ENCODE measurements at regions not wholly inside any gene's neighbourhood (a gene's known extent, or its start where the extent isn't known, plus 50 kb on each side); places are given as distances from the start of the nearest gene placed in this dataset.

DNA sequence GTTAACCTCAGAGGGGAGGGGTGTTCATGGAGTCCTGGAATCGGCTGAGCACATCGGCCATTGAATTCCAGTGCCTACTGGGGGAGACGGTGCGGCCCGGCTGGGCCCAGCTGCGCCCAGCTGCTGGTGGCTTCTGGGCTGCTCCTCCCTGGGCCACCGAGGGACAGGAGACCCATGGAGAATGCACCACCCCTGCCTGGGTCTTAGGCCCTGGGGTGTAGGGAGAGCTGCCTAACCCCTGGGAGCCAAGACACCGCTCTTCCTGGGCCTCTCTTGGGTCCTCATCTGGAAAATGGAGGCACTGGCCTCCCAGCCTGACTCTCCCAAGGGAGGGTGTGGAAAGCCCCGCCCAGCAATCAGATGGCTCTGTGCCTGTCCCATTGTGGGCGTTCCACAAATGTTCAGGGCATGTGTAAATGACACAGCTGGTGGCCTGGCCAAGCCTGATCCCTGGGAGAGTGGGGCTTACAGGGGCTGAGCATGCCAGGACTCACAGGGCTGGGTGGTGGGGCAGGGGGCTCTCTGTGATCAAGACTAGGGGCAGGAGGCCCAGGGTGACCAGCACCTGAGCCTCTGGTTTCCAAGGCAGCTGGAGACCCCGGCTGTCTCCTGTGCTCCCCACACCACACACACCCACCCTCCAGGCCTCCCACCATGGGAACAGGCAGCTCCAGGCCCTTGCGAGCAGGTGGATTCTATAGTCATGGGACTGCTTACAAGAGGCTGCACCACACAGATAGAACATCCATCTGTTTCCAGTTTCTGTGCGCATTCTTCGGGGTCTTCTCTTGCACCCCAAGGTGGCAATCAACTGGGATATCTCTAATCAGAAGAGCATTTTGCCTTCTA is 150.9 kb downstream of the URI1 start:
- DNase-seq, result no peak
- TF ChIP-seq, protein P1, sequence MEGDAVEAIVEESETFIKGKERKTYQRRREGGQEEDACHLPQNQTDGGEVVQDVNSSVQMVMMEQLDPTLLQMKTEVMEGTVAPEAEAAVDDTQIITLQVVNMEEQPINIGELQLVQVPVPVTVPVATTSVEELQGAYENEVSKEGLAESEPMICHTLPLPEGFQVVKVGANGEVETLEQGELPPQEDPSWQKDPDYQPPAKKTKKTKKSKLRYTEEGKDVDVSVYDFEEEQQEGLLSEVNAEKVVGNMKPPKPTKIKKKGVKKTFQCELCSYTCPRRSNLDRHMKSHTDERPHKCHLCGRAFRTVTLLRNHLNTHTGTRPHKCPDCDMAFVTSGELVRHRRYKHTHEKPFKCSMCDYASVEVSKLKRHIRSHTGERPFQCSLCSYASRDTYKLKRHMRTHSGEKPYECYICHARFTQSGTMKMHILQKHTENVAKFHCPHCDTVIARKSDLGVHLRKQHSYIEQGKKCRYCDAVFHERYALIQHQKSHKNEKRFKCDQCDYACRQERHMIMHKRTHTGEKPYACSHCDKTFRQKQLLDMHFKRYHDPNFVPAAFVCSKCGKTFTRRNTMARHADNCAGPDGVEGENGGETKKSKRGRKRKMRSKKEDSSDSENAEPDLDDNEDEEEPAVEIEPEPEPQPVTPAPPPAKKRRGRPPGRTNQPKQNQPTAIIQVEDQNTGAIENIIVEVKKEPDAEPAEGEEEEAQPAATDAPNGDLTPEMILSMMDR (IDR thresholded peaks at IDR 0.05), result no peak
- no peak for ATAC-seq
- intact Hi-C loops (cut with DNase I), result no loop called here
- Histone ChIP-seq H3K4me3 (no peak overlapping the region), H3K27ac (no peak overlapping the region), H3K27me3 (ENCODE audit: low read depth) (no peaks in the 10 kb centered on the region), H3K9me3 (no peaks in the 10 kb centered on the region), H3K4me1 (no peaks in the 10 kb centered on the region), H3K36me3 (no peaks in the 10 kb centered on the region)

DNA sequence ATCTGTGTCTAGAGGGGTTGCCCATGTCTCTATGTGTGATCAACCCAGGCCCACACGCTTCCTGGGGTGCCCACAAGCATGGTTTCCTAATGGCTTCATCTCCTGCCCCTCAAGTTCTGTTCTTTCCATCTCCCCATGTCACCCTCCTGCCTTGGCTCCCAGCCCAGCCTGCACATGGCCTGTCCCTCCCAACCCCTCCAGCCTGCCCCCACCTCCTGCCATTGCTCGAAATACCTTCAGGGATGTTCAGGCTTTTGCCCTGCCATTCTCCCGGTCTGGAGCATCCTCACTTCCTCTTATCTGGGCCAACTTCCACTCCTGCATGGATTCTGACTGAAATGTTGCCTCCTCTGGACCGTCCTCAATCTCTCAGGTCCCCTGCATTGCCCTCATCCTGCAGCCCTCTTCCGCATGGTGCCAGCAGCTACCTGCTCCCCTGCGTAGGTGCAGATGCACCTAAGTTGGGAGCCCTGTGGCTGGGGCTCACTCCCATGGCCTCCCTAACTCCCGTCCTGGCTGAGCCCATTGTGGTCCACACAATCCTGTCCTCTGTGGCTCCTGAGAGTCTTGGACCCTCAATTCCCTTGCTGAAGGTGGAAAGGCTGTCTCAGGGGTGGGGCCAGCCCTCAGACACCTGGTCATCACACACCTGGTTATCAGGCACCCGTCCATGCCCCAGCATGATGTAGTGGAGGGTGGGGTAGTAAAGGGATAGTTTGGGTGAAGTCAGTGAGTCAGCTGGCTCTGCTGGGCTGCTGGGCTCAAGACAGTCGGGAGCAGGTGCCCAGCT is 152.1 kb downstream of the URI1 start:
- no peaks in the 10 kb centered on the region for H3K36me3 ChIP-seq
- H3K4me3 ChIP-seq, result no peak overlapping the region
- H3K27me3 ChIP-seq (ENCODE audit: low read depth), result no peaks in the 10 kb centered on the region
- H3K27ac ChIP-seq, result no peak overlapping the region
- DNase-seq (no peak), ATAC-seq (no peak)
- H3K9me3 ChIP-seq, result no peaks in the 10 kb centered on the region
- TF ChIP-seq, protein P1 (IDR thresholded peaks at IDR 0.05), result no peak
- H3K4me1 ChIP-seq, result no peaks in the 10 kb centered on the region
- intact Hi-C loops (cut with DNase I), result no loop called here

DNA sequence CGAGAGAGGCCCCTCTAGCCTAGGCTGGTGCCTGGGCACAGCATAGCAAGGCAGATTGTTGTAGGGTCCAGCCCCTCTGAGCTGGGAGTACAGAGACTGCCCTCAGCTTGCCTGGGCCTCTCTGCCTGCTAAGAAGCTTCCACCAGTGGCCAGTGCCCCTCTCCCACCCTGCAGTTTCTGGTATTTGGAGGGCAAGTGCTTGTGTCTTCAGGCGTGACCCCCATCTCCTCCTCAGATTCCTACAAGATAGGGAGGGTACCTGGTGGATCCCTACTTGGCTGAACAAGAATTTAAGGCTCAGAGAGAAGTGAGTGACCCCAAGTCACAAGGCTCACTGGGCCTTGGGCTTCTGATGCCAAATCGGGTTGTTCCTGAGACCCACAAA is 152.7 kb downstream of the URI1 start:
- ATAC-seq (no peak), DNase-seq (no peak)
- intact Hi-C loops (cut with DNase I), result no loop called here
- Histone ChIP-seq H3K27me3 (ENCODE audit: low read depth) (no peaks in the 10 kb centered on the region), H3K4me1 (no peaks in the 10 kb centered on the region), H3K9me3 (no peaks in the 10 kb centered on the region), H3K36me3 (no peaks in the 10 kb centered on the region), H3K4me3 (no peak overlapping the region), H3K27ac (no peak overlapping the region)
- TF ChIP-seq, protein P1 (IDR thresholded peaks at IDR 0.05), result no peak

DNA sequence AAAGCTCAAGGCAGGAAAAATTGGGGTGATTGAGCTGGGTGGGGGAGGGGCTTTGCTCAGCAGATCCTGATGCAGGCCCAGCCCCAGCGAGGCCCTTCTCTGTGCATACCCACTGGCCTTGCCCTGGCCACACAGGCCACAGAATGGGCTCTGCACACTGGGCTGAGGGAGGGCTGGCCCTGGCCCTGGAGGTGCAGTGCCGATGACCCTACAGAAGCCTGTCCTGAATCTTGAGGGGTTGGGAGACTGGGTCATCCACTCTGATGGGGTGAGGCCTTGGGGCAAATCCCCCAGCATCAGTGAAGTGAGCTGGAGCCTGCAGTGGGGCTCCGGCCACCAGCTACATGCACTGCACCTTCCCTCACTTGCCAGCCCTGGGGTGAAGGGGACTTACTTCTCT is 153.1 kb downstream of the URI1 start:
- H3K27ac ChIP-seq, result no peak overlapping the region
- TF ChIP-seq, protein P1 (IDR thresholded peaks at IDR 0.05), result no peak

DNA sequence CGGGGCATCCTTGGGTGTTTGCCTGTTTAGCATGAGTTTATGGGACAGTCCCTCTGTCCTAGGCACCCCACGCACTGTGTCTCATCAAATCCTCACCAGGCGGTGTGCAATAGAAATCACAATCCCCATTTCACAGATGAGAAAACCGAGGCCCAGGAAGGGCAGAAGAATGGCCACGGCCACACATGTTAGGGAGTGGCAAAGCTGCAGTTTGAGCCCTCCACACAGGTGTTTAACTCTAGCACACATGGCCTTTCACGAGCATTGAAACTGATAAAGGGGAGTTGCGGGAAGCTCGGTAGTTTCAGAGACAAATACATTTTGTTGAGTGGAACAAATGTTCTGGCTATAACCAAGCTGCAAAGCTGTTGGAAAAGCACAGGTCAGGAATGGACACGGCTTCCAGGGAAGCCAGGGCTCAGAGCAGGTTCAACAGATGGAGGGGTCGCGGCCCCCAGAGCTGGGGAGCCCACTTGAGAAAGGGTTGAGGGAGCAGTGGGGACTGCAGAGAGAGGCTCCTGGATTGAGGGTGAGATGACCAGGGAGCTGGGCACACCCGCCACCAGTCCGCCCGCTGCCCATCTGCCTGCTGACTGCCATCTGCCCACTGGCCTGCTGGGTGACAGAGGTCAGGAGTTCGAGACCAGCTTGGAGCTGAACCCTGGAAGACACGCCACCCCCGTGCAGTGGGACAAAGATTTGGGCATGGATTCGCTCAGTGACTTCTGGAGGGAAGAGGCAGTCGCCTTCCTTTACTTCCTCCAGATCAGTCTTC is 154.7 kb downstream of the URI1 start:
- no peaks in the 10 kb centered on the region for H3K36me3 ChIP-seq
- H3K4me1 ChIP-seq, result no peaks in the 10 kb centered on the region
- no peaks in the 10 kb centered on the region for H3K9me3 ChIP-seq
- no peak overlapping the region for H3K4me3 ChIP-seq
- intact Hi-C loops (cut with DNase I), result no loop called here
- no peak overlapping the region for H3K27ac ChIP-seq
- no peak for ATAC-seq
- TF ChIP-seq, protein P1 (IDR thresholded peaks at IDR 0.05), result no peak
- DNase-seq, result no peak
- H3K27me3 ChIP-seq (ENCODE audit: low read depth), result no peaks in the 10 kb centered on the region

More for the DNA sequence above, 153.1 kb downstream of the URI1 start:
- H3K36me3 ChIP-seq, result no peaks in the 10 kb centered on the region
- intact Hi-C loops (cut with DNase I), result no loop called here
- no peaks in the 10 kb centered on the region for H3K4me1 ChIP-seq
- DNase-seq (no peak), ATAC-seq (no peak)
- H3K27me3 ChIP-seq (ENCODE audit: low read depth), result no peaks in the 10 kb centered on the region
- H3K4me3 ChIP-seq, result no peak overlapping the region
- no peaks in the 10 kb centered on the region for H3K9me3 ChIP-seq

All from lower lobe of right lung (tissue), 2 donors.